GM18951 (cell line): ENCODE measurements at regions not wholly inside any gene's neighbourhood (a gene's known extent, or its start where the extent isn't known, plus 50 kb on each side); places are given as distances from the start of the nearest gene placed in this dataset.
"Not testable (repeated sequence)": the region's sequence is repeated elsewhere in the genome, so short reads cannot be mapped to it uniquely, and the experiment has no call there.

Experiments used
- POLR2A ChIP-seq: IDR thresholded peaks from 4 replicates; pipeline ENCODE4 v1.6.1; 2011; ENCODE audit warnings: mild to moderate bottlenecking; ENCODE audit not compliant: insufficient read length, insufficient read depth; ENCODE audit errors: extremely low read depth
- in situ Hi-C: fragments of 300-500 bp; cut with MboI; formaldehyde crosslinking; loops from one replicate; pipeline ENCODE4 v1.12.0; 2022; ENCODE audit warnings: low sequenced_read_pairs, mixed read lengths, inconsistent platforms; ENCODE audit not compliant: unreplicated experiment

DNA sequence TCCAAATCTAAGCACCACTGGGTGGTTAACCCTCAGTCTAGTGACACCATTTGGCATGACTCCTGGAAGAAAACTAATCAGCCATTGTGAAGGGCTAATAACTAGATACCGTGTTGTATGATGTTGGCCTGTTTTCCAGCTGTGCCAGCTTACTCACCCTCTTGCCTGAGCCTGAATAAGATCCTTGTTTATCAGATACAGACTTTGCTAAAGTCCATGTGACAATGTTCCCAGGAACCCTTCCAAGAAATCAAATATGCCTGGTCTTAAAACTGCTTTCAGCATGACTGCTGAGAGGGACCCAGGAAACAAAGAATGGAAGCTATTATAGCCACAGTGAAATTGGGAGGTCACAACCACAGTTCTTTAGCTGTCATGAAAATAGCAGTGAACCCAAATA lies 640.8 kb upstream of the INTU start:
- in situ Hi-C loops: no loop called here
- no peak for TF ChIP-seq POLR2A

DNA sequence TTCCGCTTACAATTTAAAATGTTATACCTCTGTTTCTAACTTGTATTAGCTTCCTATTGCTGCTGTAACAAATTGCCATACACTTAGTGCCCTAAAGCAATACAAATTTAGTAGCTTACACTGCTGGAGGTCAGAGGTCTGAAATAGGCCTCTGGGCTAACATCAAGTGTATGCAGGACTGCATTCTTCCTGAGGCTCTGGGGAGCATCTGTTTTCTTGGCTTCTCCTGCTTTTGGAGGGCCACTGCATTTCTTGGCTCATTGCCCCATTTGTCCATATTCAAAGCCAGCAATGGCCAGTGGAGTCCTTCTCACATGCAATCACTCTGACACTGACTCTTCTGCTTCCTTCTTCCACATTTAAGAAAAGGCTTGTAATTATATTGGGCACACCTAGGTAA lies 639.8 kb upstream of the INTU start:
- no peak for TF ChIP-seq POLR2A
- in situ Hi-C loops: no loop called here

DNA sequence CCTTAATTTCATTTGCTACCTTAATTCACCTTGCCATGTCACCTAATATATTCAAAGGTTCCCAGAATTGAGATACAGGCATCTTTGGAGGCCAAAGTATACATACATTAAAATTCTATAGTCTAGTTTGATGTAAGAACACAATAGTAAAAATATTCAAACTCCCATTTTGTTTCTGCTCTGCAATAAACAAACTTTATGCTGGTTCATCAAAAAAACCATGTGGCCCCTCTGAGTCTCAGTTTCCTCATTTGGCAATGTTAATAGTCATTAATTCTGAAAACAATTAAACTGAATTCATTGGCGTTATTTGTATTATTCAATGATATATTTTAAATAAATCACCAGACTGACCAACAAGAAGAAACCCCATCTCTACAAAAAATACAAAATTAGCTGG lies 639.4 kb upstream of the INTU start:
- no peak for TF ChIP-seq POLR2A
- in situ Hi-C loops: no loop called here

- TF ChIP-seq POLR2A: no peak
- in situ Hi-C loops: no loop called here
These were observed 637.5 kb upstream of the INTU start for GRCh38 chr4:126995235-126995634.

GRCh38 chr4:127000110-127000509 lies 632.6 kb upstream of the INTU start:
- no peak for TF ChIP-seq POLR2A
- in situ Hi-C loops: no loop called here

- TF ChIP-seq POLR2A: no peak
These were observed 631.9 kb upstream of the INTU start for GRCh38 chr4:127000846-127001245.

GRCh38 chr4:127001933-127002332 lies 630.8 kb upstream of the INTU start:
- no peak for TF ChIP-seq POLR2A

More at GRCh38 chr4:127000846-127001245, 631.9 kb upstream of the INTU start:
- in situ Hi-C loops: no loop called here

DNA sequence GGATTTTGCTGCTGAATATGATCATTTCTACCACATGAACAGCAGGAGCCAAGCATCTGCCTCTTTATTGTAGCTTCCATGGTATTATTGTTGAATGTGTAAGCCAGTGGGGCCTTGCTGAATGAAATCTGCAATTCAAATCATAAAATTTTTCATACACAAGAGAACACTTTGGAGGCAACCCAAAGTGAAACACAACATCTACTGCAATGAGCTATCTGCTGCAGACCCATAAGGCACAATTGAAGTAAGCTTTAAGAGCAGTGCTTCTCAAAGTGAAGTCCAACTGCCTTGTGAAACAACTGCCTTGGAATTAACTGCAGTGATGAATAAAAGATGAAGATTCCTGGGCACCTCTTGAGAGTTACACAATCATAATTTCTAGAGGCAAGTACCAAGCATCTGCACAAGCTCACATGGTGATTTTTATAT lies 626.3 kb upstream of the INTU start:
- no peak for TF ChIP-seq POLR2A
- in situ Hi-C loops: no loop called here

More at GRCh38 chr4:127001933-127002332, 630.8 kb upstream of the INTU start:
- in situ Hi-C loops: no loop called here

DNA sequence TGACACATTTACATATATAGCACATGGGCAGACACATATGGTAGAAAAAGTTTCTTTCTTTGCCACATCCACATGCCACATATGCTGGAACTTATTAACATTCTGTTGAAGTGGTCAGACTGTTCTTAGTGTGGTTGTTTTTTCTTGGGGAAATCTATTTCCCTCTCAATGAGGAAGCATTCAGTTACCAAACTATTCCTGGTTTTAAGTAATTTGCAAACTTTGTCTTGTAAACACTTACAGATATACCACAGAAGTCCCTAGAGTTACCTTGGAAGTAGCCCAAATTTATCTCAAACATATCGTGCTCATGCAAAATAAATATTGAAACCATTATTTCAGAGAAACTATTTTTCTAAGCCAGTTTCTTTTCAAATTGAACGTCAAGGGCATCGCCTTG lies 625.5 kb upstream of the INTU start:
- TF ChIP-seq POLR2A: no peak
- in situ Hi-C loops: no loop called here

DNA sequence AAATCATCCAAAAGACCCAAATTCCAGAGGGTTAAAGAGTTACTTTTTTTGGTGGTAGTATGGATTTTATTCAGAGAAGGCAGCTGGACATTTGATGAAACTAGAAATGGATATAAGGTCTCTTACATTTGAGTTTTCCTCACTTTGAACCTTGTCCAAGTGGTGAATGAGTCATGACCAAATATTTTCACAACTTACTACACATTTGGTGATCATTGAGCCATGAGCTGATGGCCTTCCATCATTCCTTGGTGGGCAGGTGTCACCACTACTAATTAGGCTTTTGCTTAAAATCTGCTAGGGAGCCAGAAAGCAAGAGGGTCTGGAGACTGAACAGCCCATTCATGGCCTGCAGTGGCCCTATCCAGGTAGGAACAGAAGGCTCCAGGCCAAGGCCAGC lies 620.2 kb upstream of the INTU start:
- in situ Hi-C loops: no loop called here

DNA sequence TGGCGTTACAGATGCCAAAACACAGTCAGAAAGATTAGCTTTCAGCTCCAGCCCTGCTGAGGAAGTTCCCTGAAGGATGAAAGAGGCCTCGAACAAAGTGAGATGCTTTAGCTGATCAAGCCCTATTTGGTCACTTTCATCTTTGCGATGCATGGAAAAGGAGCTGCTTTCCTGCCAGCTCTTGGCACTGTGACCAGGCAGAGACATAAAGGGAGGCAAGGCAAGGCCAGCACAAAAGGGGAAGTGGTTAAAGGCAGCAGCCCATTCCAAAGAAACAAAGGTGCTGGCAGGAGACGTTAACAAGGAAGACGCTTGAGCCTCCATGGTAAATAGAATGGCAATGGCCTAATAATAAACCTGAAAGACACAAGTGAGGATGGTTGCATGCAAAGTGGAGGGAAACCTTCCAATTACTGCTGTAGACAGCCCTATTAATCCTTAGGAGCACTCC lies 617.1 kb upstream of the INTU start:
- TF ChIP-seq POLR2A: no peak
- in situ Hi-C loops: no loop called here

More for the DNA sequence above, 620.2 kb upstream of the INTU start:
- TF ChIP-seq POLR2A: no peak

DNA sequence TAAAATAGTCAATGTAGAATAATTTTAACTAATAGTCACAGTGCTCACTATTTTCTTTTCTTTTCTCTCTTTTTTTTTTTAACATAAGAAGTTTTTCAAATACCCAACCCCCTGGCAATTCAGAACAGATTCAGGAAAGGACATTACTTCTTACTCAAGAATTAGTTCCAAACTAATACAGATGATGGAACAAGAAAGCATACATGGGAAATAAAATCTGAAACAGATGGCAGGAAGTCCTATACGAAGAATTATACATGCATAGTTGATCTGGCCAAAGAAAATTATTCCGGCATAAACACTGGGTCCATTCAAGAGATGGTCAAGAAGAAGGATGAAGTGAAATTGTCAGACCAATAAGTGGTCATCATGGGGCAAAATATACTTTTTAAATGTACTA lies 614.4 kb upstream of the INTU start:
- TF ChIP-seq POLR2A: no peak
- in situ Hi-C loops: no loop called here

DNA sequence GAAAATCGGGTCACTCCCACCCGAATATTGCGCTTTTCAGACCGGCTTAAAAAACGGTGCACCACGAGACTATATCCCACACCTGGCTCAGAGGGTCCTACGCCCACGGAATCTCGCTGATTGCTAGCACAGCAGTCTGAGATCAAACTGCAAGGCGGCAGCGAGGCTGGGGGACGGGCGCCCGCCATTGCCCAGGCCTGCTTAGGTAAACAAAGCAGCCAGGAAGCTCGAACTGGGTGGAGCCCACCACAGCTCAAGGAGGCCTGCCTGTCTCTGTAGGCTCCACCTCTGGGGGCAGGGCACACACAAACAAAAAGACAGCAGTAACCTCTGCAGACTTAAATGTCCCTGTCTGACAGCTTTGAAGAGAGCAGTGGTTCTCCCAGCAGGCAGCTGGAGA lies 611.9 kb upstream of the INTU start:
- in situ Hi-C loops: not testable (repeated sequence)

DNA sequence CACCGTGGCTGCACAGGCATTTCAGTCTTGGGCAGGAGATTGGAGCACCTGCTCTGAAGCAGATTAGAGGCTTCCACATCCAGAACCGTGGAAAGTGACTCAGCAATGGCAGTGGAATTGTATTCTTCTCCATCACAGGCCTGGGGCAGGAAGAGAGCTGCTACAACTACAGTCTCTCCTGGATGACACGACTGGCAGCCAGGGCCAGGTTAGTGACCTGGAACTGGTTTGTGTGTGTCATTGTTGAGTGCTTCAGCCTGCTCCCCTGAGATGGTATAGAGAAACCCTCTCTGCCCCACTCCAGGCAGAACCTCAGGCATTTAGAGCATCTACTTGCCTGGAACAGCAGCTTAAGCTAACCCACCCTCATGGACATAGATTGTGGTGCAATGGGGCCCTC lies 596.5 kb upstream of the INTU start:
- TF ChIP-seq POLR2A: no peak
- in situ Hi-C loops: no loop called here

DNA sequence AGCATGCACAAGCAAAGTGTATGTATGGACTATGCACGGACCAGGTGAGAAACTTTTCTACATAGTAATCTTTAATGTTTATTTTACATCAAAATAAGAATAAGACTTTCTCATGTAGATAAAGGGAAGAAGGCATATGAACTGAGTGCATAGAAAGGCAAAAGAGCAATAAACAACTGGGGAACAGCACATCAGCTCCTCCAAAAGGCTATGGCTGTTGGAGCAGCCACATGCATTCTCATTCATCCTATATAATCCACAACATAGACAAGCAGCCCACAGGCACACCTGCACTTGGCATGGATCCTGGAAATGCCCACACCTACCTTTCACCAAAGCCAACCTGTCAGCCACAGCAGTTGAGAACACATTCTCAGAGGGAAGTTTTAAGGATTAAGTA lies 586.9 kb upstream of the INTU start:
- TF ChIP-seq POLR2A: no peak
- in situ Hi-C loops: no loop called here

DNA sequence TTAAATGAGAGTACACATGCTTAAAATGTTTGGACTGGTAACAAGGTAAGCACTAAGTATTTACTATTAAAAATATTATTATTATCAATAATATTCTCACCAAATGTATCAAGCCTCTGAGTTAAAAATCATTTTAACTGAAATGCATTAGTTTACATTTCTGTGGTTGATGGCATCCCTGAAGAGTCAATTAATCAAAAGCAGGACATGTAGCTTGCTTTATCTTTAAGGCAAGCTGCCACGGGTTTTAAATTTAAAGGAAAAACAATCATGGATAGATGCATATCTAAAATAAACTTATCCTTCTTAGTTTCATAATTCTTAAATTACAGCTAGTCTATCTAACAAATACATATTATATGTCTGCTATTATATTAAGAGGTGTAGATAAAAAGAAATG lies 584.8 kb upstream of the INTU start:
- in situ Hi-C loops: no loop called here
- no peak for TF ChIP-seq POLR2A
